MM.1S (cell line): ENCODE measurements at regions not wholly inside any gene's neighbourhood (a gene's known extent, or its start where the extent isn't known, plus 50 kb on each side); places are given as distances from the start of the nearest gene placed in this dataset.

Source experiments
- DNase-seq: peaks from one replicate; pipeline ENCODE4 v3.0.0-alpha.2; 2015
- H2AFZ ChIP-seq: fragments of 300-600 bp; sonication (generic); 2 replicates; pipeline ENCODE4 v1.6.0; 2016; ENCODE audit warnings: antibody characterized with exemption, low read length
- H3F3A ChIP-seq: fragments of 300-600 bp; sonication (generic); 2 replicates; pipeline ENCODE4 v1.6.1; 2016; ENCODE audit warnings: mild to moderate bottlenecking, antibody characterized with exemption, low read length, moderate library complexity, mixed read lengths; ENCODE audit not compliant: insufficient read depth
- H3K27ac ChIP-seq: fragments of 300-600 bp; sonication (generic); 2 replicates; pipeline ENCODE4 v1.5.1; 2016; ENCODE audit warnings: mild to moderate bottlenecking, low read length
- H3K27me3 ChIP-seq: fragments of 300-600 bp; sonication (generic); replicated peaks from 2 replicates; pipeline ENCODE4 v1.6.0; 2016; ENCODE audit warnings: low read length; ENCODE audit not compliant: insufficient read depth
- H3K36me3 ChIP-seq: fragments of 300-600 bp; sonication (generic); replicated peaks from 2 replicates; pipeline ENCODE4 v1.6.1; 2016; ENCODE audit warnings: mild to moderate bottlenecking, low read length, mixed read lengths; ENCODE audit not compliant: insufficient read depth
- H3K4me1 ChIP-seq: fragments of 300-600 bp; sonication (generic); 2 replicates; pipeline ENCODE4 v1.6.1; 2016; ENCODE audit warnings: low read length, mixed read lengths
- H3K4me2 ChIP-seq: fragments of 300-600 bp; sonication (generic); 2 replicates; pipeline ENCODE4 v1.6.0; 2016; ENCODE audit warnings: low read depth, low read length
- H3K4me3 ChIP-seq: fragments of 300-600 bp; sonication (generic); 2 replicates; pipeline ENCODE4 v1.5.1; 2016; ENCODE audit warnings: low read length, mixed read lengths
- H3K79me2 ChIP-seq: fragments of 300-600 bp; sonication (generic); 2 replicates; pipeline ENCODE4 v1.6.1; 2016; ENCODE audit warnings: mixed run types, low read length, mixed read lengths
- H3K9ac ChIP-seq: fragments of 300-600 bp; sonication (generic); 2 replicates; pipeline ENCODE4 v1.6.1; 2016; ENCODE audit warnings: low read length, mixed read lengths
- H3K9me2 ChIP-seq: fragments of 300-600 bp; sonication (generic); replicated peaks from 2 replicates; pipeline ENCODE4 v1.6.1; 2016; ENCODE audit warnings: mild to moderate bottlenecking, low read length, mixed read lengths; ENCODE audit not compliant: insufficient read depth
- H3K9me3 ChIP-seq: fragments of 300-600 bp; sonication (generic); replicated peaks from 2 replicates; pipeline ENCODE4 v1.6.1; 2016; ENCODE audit warnings: mild to moderate bottlenecking, low read length, mixed read lengths; ENCODE audit not compliant: insufficient read depth
- H4K20me1 ChIP-seq: fragments of 300-600 bp; sonication (generic); 2 replicates; pipeline ENCODE4 v1.6.1; 2016; ENCODE audit warnings: mild to moderate bottlenecking, low read length, moderate library complexity, mixed read lengths; ENCODE audit not compliant: insufficient read depth
- EZH2 ChIP-seq: fragments of 300-600 bp; sonication (generic); optimal IDR thresholded peaks from 2 replicates; pipeline ENCODE3; 2017; ENCODE audit warnings: low read depth, mild to moderate bottlenecking, antibody characterized with exemption, low read length, mixed read lengths
- EZH2phosphoT487 ChIP-seq: fragments of 300-600 bp; sonication (generic); IDR thresholded peaks from 2 replicates; pipeline ENCODE4 v1.6.1; 2018; ENCODE audit warnings: antibody characterized with exemption, low read length
- TF ChIP-seq, protein P1 (sequence below): fragments of 300-600 bp; sonication (generic); IDR thresholded peaks from 2 replicates; pipeline ENCODE4 v1.5.1; 2016; ENCODE audit warnings: antibody characterized with exemption, low read length, mixed read lengths

- no peaks in the 10 kb centered on the region for H3K9me3 ChIP-seq
- H3K27me3 ChIP-seq: no peaks in the 10 kb centered on the region
- no peaks in the 10 kb centered on the region for H4K20me1 ChIP-seq
- TF ChIP-seq EZH2phosphoT487 (no peak), EZH2 (no peak)
- TF ChIP-seq, protein P1, sequence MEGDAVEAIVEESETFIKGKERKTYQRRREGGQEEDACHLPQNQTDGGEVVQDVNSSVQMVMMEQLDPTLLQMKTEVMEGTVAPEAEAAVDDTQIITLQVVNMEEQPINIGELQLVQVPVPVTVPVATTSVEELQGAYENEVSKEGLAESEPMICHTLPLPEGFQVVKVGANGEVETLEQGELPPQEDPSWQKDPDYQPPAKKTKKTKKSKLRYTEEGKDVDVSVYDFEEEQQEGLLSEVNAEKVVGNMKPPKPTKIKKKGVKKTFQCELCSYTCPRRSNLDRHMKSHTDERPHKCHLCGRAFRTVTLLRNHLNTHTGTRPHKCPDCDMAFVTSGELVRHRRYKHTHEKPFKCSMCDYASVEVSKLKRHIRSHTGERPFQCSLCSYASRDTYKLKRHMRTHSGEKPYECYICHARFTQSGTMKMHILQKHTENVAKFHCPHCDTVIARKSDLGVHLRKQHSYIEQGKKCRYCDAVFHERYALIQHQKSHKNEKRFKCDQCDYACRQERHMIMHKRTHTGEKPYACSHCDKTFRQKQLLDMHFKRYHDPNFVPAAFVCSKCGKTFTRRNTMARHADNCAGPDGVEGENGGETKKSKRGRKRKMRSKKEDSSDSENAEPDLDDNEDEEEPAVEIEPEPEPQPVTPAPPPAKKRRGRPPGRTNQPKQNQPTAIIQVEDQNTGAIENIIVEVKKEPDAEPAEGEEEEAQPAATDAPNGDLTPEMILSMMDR: no peak
- no peak overlapping the region for H3K4me3 ChIP-seq
- H3F3A ChIP-seq: no peaks in the 10 kb centered on the region
- no peak overlapping the region for H3K4me2 ChIP-seq
- no peak for DNase-seq
- H3K27ac ChIP-seq: no peak overlapping the region
- no peaks in the 10 kb centered on the region for H3K79me2 ChIP-seq
- no peaks in the 10 kb centered on the region for H3K4me1 ChIP-seq
- H3K36me3 ChIP-seq: no peaks in the 10 kb centered on the region
- no peak overlapping the region for H3K9ac ChIP-seq
- H3K9me2 ChIP-seq: no peaks in the 10 kb centered on the region
- H2AFZ ChIP-seq: no peak overlapping the region
Observed at GRCh38 chr10:78706726-78707540, 361.8 kb upstream of the ZMIZ1 start.

DNA sequence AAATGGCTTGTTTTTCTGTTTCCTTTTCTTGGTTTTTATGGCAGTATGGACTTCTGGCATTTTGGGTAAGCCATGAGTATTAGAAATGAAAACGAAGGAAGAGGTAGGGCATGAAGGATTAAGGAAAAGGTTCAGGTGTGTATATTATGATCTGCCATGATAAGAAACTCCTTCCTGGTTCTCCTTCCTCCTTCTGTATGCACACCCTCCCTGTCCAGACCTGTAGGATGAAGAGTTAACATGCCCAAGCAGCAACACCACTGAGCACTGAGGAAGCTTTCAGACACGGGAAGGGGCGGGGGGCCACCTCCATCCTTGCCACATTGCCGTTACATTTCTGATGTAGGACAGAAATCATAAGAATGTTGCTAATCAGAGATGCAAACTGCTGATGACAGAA lies 361.0 kb upstream of the ZMIZ1 start:
- Histone ChIP-seq H3K9me2 (no peaks in the 10 kb centered on the region), H3K4me1 (no peaks in the 10 kb centered on the region), H3F3A (no peaks in the 10 kb centered on the region), H3K9ac (no peak overlapping the region), H3K36me3 (no peaks in the 10 kb centered on the region), H3K27me3 (no peaks in the 10 kb centered on the region), H2AFZ (no peak overlapping the region), H4K20me1 (no peaks in the 10 kb centered on the region), H3K27ac (no peak overlapping the region), H3K4me2 (no peak overlapping the region), H3K4me3 (no peak overlapping the region), H3K79me2 (no peaks in the 10 kb centered on the region), H3K9me3 (no peaks in the 10 kb centered on the region)
- TF ChIP-seq, protein P1: no peak
- no peak for DNase-seq

- Histone ChIP-seq H3K4me2 (no peak overlapping the region), H3F3A (no peaks in the 10 kb centered on the region), H3K27ac (no peak overlapping the region), H3K4me1 (no peaks in the 10 kb centered on the region), H3K36me3 (no peaks in the 10 kb centered on the region), H4K20me1 (no peaks in the 10 kb centered on the region), H3K27me3 (no peaks in the 10 kb centered on the region), H2AFZ (no peak overlapping the region), H3K4me3 (no peak overlapping the region), H3K9me3 (no peaks in the 10 kb centered on the region), H3K9ac (no peak overlapping the region), H3K79me2 (no peaks in the 10 kb centered on the region), H3K9me2 (no peaks in the 10 kb centered on the region)
- TF ChIP-seq, protein P1: no peak
- TF ChIP-seq EZH2phosphoT487 (no peak), EZH2 (no peak)
- DNase-seq: no peak
Observed at GRCh38 chr10:78712147-78712546, 356.6 kb upstream of the ZMIZ1 start.
